AG04449 (cell line): ENCODE measurements at regions not wholly inside any gene's neighbourhood (a gene's known extent, or its start where the extent isn't known, plus 50 kb on each side); places are given as distances from the start of the nearest gene placed in this dataset.

Experiments
- CTCF ChIA-PET: fragments of 350-600 bp; formaldehyde crosslinking; extraction: SDS; loops from one replicate; lab custom pipeline; 2021; ENCODE audit warnings: antibody characterized with exemption; lab: Yijun Ruan, JAX
- POLR2A ChIA-PET: fragments of 400-600, 350-600 bp; formaldehyde crosslinking; extraction: SDS; loops from one replicate; lab custom pipeline; 2020; ENCODE audit warnings: antibody characterized with exemption, inconsistent platforms; lab: Yijun Ruan, JAX
- DNase-seq: peaks from one replicate; pipeline ENCODE4 v3.0.0-alpha.2; 2010; ENCODE audit warnings: low read depth, low spot score
- H3K4me3 ChIP-seq: 2 replicates; pipeline ENCODE4 v1.5.1; 2011; ENCODE audit warnings: low read depth, mild to moderate bottlenecking, control low read depth, low read length
- TF ChIP-seq, protein P1 (sequence below): IDR thresholded peaks from one replicate; pipeline ENCODE4 v1.5.1; 2011; ENCODE audit warnings: mild to moderate bottlenecking, moderate library complexity, low read length, control low read depth, inconsistent platforms; ENCODE audit not compliant: insufficient read depth; ENCODE audit errors: missing control alignments

DNA sequence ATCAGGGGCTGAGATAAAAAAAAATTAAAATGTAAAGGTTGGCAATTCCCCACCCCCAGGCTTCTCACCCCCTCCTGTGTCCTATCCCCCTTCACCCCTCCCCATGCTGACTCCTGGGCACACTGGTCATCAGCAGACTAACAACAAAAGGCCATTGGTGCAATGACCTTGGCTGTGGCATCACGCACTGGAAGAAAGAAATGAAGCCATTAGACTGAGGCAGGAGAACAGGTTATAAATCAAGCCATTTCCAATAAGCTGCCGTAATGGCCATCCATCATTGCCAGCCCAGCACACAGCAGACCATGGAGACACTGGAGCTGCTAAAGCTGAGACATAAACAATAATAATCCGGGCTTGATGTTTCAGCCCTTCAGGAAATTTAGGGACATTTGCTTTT, 342.4 kb upstream of the ETAA1 start:
- DNase-seq, result no peak
- TF ChIP-seq, protein P1, sequence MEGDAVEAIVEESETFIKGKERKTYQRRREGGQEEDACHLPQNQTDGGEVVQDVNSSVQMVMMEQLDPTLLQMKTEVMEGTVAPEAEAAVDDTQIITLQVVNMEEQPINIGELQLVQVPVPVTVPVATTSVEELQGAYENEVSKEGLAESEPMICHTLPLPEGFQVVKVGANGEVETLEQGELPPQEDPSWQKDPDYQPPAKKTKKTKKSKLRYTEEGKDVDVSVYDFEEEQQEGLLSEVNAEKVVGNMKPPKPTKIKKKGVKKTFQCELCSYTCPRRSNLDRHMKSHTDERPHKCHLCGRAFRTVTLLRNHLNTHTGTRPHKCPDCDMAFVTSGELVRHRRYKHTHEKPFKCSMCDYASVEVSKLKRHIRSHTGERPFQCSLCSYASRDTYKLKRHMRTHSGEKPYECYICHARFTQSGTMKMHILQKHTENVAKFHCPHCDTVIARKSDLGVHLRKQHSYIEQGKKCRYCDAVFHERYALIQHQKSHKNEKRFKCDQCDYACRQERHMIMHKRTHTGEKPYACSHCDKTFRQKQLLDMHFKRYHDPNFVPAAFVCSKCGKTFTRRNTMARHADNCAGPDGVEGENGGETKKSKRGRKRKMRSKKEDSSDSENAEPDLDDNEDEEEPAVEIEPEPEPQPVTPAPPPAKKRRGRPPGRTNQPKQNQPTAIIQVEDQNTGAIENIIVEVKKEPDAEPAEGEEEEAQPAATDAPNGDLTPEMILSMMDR, result no peak
- CTCF ChIA-PET, result no interaction called here
- no peak overlapping the region for H3K4me3 ChIP-seq
- POLR2A ChIA-PET, result no interaction called here

DNA sequence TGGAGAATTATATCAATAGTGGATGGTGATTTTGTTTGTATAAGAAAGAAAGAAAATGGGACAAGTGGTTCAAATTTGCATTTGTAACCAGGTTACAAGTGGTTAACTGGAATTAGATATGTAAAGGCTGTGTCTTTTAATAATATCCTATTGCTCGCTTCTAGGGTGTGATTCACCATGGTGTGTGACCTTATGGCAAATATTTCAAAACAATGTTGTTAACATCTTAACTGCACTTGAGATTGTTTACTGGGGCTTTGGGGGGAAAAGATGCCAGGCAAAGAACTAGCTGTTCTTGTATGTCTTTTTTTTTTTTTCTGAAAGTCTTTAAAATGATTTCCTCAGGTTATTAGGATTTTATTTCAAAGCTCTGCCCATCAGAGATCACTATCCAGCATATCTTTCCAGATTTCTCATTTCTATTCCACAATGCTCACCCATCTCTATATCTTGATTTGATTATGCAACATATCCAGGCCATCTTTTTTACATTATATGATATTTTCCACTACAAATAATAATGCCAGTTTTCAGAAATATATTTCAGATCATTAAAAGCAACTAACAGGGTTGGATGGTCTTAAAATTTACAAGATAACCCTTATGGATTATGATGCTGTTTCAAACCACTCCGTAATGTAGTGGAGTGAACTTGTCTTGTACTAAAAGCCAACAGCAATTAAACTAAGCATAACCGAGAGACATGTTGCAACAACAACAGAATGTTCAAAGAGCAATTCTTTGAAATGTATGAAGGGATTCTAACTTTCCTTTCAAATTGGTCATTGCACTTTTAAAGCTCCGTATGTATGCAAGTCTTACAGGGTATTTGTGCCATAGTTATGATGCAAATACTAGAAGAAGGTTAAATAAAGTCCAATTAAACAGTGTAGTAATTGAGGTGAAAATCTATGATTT, 341.5 kb upstream of the ETAA1 start:
- ChIA-PET POLR2A (interaction anchor here (0.6 kb wide), 1 partner anchor 18 kb away, joined by 4 read pairs; no protein-coding TSS in a partner anchor), CTCF (no interaction called here)
- TF ChIP-seq, protein P1, result no peak
- no peak overlapping the region for H3K4me3 ChIP-seq
- no peak for DNase-seq

DNA sequence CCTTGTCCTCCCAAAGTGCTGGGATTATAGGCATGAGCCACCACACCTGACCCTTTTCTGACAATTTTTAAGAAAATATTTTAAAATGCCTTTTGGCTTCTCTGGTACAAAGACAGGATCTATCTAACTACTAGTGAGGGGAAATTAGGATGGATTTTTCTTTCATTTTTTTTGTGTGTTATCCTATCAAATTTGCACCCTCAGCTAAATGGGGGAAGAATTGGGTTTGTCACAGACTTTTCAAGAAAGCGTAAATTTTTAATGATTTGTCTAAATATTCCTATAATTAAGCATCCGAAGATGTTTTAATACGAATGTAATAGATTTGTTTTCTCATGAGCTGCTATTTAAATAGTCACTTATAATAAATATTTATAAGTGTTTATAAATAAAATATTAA, 340.0 kb upstream of the ETAA1 start:
- ChIA-PET CTCF (no interaction called here), POLR2A (no interaction called here)
- TF ChIP-seq, protein P1, result no peak
- no peak overlapping the region for H3K4me3 ChIP-seq
- DNase-seq, result no peak

DNA sequence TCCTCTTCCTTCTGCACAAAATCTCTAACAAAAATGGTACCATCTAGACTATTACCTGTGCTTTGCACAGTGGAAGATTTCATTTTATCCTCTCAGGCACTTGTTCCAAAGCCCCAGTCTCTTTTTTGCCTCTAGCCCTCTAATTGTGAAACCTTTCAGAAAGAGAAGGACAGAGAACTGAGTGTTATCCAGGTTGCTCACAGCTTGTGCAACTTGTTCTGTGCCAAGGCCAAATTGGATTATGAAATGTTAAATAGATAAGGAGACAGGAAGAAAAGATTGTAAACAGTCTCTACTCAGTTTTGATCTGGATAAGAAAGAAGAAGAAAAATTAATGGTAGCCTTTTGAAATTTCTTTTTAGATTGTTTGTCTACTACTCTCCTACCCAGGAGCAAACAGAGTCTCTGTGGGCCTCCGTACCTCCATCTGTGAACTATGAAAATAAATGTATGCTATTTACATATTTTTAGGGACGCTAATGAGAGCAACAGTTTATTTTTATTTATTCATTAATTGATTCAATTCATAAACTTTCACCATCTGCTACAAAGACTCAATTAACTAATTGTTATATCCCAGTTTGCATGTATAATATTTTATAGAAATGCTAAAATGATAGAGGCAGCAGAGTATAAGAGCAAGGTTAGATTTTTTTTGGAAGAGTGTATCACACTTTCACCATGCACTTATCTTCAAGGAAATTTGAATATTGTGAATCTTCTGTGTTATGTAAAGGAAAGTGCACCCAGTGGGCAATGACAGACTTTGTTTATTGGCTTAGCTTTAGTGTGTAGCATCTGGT, 339.0 kb upstream of the ETAA1 start:
- POLR2A ChIA-PET, result no interaction called here
- CTCF ChIA-PET, result no interaction called here
- TF ChIP-seq, protein P1, result no peak
- DNase-seq, result no peak
- H3K4me3 ChIP-seq, result no peak overlapping the region

DNA sequence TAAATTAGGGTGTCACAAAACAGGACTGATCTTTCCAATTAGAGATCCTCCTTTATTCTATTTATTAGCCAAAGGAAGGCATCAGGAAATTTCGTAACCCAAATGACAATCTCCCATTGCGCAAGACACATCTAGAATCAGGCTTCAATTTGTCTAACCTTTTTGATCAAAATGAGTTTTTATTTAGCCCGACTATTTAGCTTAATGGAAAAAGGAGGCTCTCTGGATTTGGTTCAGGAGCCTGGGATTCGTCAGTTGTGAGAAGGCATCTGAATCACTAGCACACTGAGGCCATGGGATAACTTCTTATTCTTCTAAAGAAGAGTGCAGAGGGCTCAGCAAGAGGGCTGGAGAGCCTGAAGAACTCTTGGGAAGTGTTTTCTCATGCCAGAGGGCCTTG, 332.1 kb upstream of the ETAA1 start:
- TF ChIP-seq, protein P1, result no peak
- ChIA-PET CTCF (no interaction called here), POLR2A (no interaction called here)
- DNase-seq, result no peak
- no peak overlapping the region for H3K4me3 ChIP-seq

DNA sequence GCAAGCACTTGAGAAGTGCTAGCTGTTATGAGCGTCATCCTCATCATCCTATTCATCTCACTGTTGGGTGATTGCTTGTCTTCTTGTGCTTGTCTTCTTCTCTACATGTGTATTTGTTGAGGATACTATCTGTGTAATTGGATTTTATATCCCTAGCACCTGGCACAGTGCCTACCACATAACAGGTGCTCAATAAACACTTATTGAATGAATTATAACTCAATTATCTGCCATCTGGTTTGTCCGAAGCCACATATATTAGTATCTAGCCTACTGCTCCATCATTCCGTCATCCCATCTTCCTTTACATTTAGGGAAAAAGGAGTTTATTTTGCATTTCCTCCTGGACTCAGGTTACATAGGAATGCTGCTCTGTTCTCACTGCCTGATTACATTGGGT, 330.4 kb upstream of the ETAA1 start:
- TF ChIP-seq, protein P1, result no peak

More for the DNA sequence above, 330.4 kb upstream of the ETAA1 start:
- POLR2A ChIA-PET, result no interaction called here
- H3K4me3 ChIP-seq, result no peak overlapping the region
- CTCF ChIA-PET, result no interaction called here
- no peak for DNase-seq
